GM18502 (cell line): ENCODE measurements at regions not wholly inside any gene's neighbourhood (a gene's known extent, or its start where the extent isn't known, plus 50 kb on each side); places are given as distances from the start of the nearest gene placed in this dataset.
"Not testable (repeated sequence)": the region's sequence is repeated elsewhere in the genome, so short reads cannot be mapped to it uniquely, and the experiment has no call there.

Experiments used
- ATAC-seq: cut with Tn5 transposase; IDR thresholded peaks from one replicate; pipeline ENCODE4 v1.9.1; 2021; ENCODE audit warnings: mild to moderate bottlenecking; ENCODE audit not compliant: unreplicated experiment, poor library complexity

GRCh38 chr2:118744682-118745181, 102.7 kb downstream of the EN1 start:
- not testable (repeated sequence) for ATAC-seq

- ATAC-seq: no peak
These were observed 108.7 kb downstream of the EN1 start for GRCh38 chr2:118738524-118739308.

- no peak for ATAC-seq
These were observed 109.3 kb downstream of the EN1 start for GRCh38 chr2:118738106-118738505.

- ATAC-seq: no peak
These were observed 109.8 kb downstream of the EN1 start for GRCh38 chr2:118737684-118738083.

GRCh38 chr2:118732432-118732831, 115.0 kb downstream of the EN1 start:
- ATAC-seq: no peak

- no peak for ATAC-seq
These were observed 116.0 kb downstream of the EN1 start for GRCh38 chr2:118731413-118731812.

GRCh38 chr2:118730405-118730804, 117.0 kb downstream of the EN1 start:
- no peak for ATAC-seq

GRCh38 chr2:118729760-118730159, 117.7 kb downstream of the EN1 start:
- ATAC-seq: no peak

GRCh38 chr2:118728984-118729383, 118.5 kb downstream of the EN1 start:
- ATAC-seq: no peak

- ATAC-seq: no peak
These were observed 120.6 kb downstream of the EN1 start for GRCh38 chr2:118726821-118727220.

GRCh38 chr2:118723394-118723793, 124.1 kb downstream of the EN1 start:
- ATAC-seq: no peak

- ATAC-seq: no peak
These were observed 124.5 kb downstream of the EN1 start for GRCh38 chr2:118722976-118723375.

GRCh38 chr2:118721817-118722551, 125.5 kb downstream of the EN1 start:
- ATAC-seq: no peak

GRCh38 chr2:118720866-118721265, 126.6 kb downstream of the EN1 start:
- ATAC-seq: no peak

- no peak for ATAC-seq
These were observed 128.5 kb downstream of the EN1 start for GRCh38 chr2:118718921-118719320.

- no peak for ATAC-seq
These were observed 131.3 kb downstream of the EN1 start for GRCh38 chr2:118716102-118716501.

GRCh38 chr2:118714118-118714517, 133.3 kb downstream of the EN1 start:
- no peak for ATAC-seq

- no peak for ATAC-seq
These were observed 135.8 kb downstream of the EN1 start for GRCh38 chr2:118711603-118712002.

- ATAC-seq: no peak
These were observed 137.0 kb downstream of the EN1 start for GRCh38 chr2:118710481-118710880.

GRCh38 chr2:118709786-118710185, 137.7 kb downstream of the EN1 start:
- ATAC-seq: no peak

GRCh38 chr2:118706844-118707243, 140.6 kb downstream of the EN1 start:
- no peak for ATAC-seq

GRCh38 chr2:118706371-118706770, 141.1 kb downstream of the EN1 start:
- no peak for ATAC-seq
